Adrenal gland (tissue), 9 donors: ENCODE measurements at regions not wholly inside any gene's neighbourhood (a gene's known extent, or its start where the extent isn't known, plus 50 kb on each side); places are given as distances from the start of the nearest gene placed in this dataset.

ENCODE experiments used
- DNase-seq, 7 donors: peaks; one replicate each; pipeline ENCODE4 v3.0.0-alpha.2; 2019 to 2020
- H3K27ac ChIP-seq, 5 donors: fragments of 200-600 bp; sonication (generic) in 4 of 5; 1 replicate in 3 of 5; 2 replicates in 2 of 5; pipeline versions ENCODE4 v1.5.1 to v1.8.0; 2016 to 2020; ENCODE audit warnings: mild to moderate bottlenecking in 1 of 5
- H3K27me3 ChIP-seq: fragments of 200-600 bp; 2 replicates; pipeline ENCODE4 v1.8.0; 2021
- H3K36me3 ChIP-seq, 2 donors: fragments of 200-600 bp; replicated peaks in 1 of 2; 1 replicate in 1 of 2; 2 replicates in 1 of 2; pipeline versions ENCODE4 v1.5.1 to v1.8.0; 2018 to 2022
- H3K4me1 ChIP-seq, 2 donors: fragments of 200-600 bp; replicated peaks in 1 of 2; 1 replicate in 1 of 2; 2 replicates in 1 of 2; pipeline versions ENCODE4 v1.5.1 to v1.8.0; 2018 to 2021
- H3K4me3 ChIP-seq, 4 donors: fragments of 200-600 bp; sonication (generic) in 3 of 4; one replicate each; pipeline ENCODE4 v1.5.1; 2016 to 2018
- H3K9me3 ChIP-seq, 3 donors: fragments of 200-600 bp; sonication (generic) in 1 of 3; replicated peaks in 1 of 3; 1 replicate in 2 of 3; 2 replicates in 1 of 3; pipeline versions ENCODE4 v1.5.1 to v1.8.0; 2016 to 2021
- CTCF ChIP-seq, 6 experiments: fragments of 450-650 bp in 4 of 6; fragments of 200-600 bp in 2 of 6; sonication (generic) in 1 of 6; IDR thresholded peaks; 1 replicate in 5 of 6; 2 replicates in 1 of 6; pipeline versions ENCODE4 v1.5.1 to v1.8.0; 2016 to 2021; ENCODE audit warnings: antibody characterized with exemption in 6 of 6, mild to moderate bottlenecking in 2 of 6, moderate library complexity in 1 of 6
- POLR2A ChIP-seq, 2 donors: fragments of 450-650 bp; IDR thresholded peaks; one replicate each; pipeline ENCODE4 v1.6.1; 2017; ENCODE audit warnings: antibody characterized with exemption in 2 of 2, mild to moderate bottlenecking in 2 of 2, moderate library complexity in 1 of 2
- WGBS, 4 donors: extraction: QIAGEN DNeasy Blood & Tissue Kit in 2 of 4; methylation state at CpG; one replicate each; pipeline versions ENCODE4 v1.1.5 to v1.1.7; 2013 to 2017; 5-methylcytosine and 5-hydroxymethylcytosine counted together
- intact Hi-C, 2 donors: fragments of 100-400 bp; cut with DNase I; formaldehyde crosslinking; loops; one replicate each; pipeline versions ENCODE4 v1.14.1 to v1.15.0; 2022 to 2023
- donor health status: healthy with polysubstance abuse.
- donor health status: Bipolar disorder and iron deficiency.
- donor health status: DM: yes; HTN: yes; CAD: no.
- donor health status: DM: no; HTN: no; CAD: no.
- donor health status: DM: no; HTN: no; CAD: no.

- Histone ChIP-seq H3K36me3 (no peaks in the 10 kb centered on the region), H3K4me3 (no peak overlapping the region), H3K4me1 (no peaks in the 10 kb centered on the region), H3K27me3 (peaks cover 11% of the 10 kb centered on the region), H3K27ac (no peak overlapping the region), H3K9me3 (no peaks in the 10 kb centered on the region)
- no peak for DNase-seq
- intact Hi-C loops, result no loop called here
- no peak for TF ChIP-seq POLR2A (IDR thresholded peaks at IDR 0.05)
- 55 to 71% (median 61%) methylated on average over 2 of the region's 2 CpGs for WGBS, 4 donors
Measured at GRCh38 chr5:67506241-67506640, 309.6 kb upstream of the CD180 start.

GRCh38 chr5:67502951-67503350 lies 306.4 kb upstream of the CD180 start:
- TF ChIP-seq POLR2A (IDR thresholded peaks at IDR 0.05) (no peak), CTCF (IDR thresholded peaks at IDR 0.05) (no peak)
- Histone ChIP-seq H3K27me3 (peaks cover 8% of the 10 kb centered on the region), H3K4me1 (no peaks in the 10 kb centered on the region), H3K9me3 (no peaks in the 10 kb centered on the region), H3K36me3 (no peaks in the 10 kb centered on the region), H3K27ac (no peak overlapping the region), H3K4me3 (no peak overlapping the region)
- no peak for DNase-seq
- WGBS, 4 donors, result 69 to 87% (median 80%) methylated on average over 1 of the region's 1 CpG
- intact Hi-C loops, result no loop called here

- intact Hi-C loops, result no loop called here
- 85 to 93% (median 89%) methylated on average over 1 of the region's 1 CpG for WGBS, 4 donors
- Histone ChIP-seq H3K9me3 (no peaks in the 10 kb centered on the region), H3K27ac (no peak overlapping the region), H3K36me3 (no peaks in the 10 kb centered on the region), H3K4me1 (no peaks in the 10 kb centered on the region), H3K27me3 (no peaks in the 10 kb centered on the region), H3K4me3 (no peak overlapping the region)
- no peak for DNase-seq
- TF ChIP-seq POLR2A (IDR thresholded peaks at IDR 0.05), result no peak
- TF ChIP-seq CTCF (IDR thresholded peaks at IDR 0.05), result no peak
Measured at GRCh38 chr5:67496051-67496450, 299.5 kb upstream of the CD180 start.

- no peaks in the 10 kb centered on the region for H3K9me3 ChIP-seq
- H3K4me1 ChIP-seq, result no peaks in the 10 kb centered on the region
- intact Hi-C loops, result no loop called here
- no peak for TF ChIP-seq CTCF (IDR thresholded peaks at IDR 0.05)
- TF ChIP-seq POLR2A (IDR thresholded peaks at IDR 0.05), result no peak
- H3K27me3 ChIP-seq, result no peaks in the 10 kb centered on the region
- H3K4me3 ChIP-seq, result no peak overlapping the region
- H3K36me3 ChIP-seq, result no peaks in the 10 kb centered on the region
- no peak overlapping the region for H3K27ac ChIP-seq
- 52 to 75% (median 75%) methylated on average over 3 of the region's 3 CpGs for WGBS, 4 donors
- no peak for DNase-seq
Measured at GRCh38 chr5:67495072-67495471, 298.5 kb upstream of the CD180 start.

- 76 to 93% (median 80%) methylated on average over 13 to 14 of the region's 14 CpGs for whole genome bisulfite sequencing, 4 donors
- no peaks in the 10 kb centered on the region for H3K36me3 ChIP-seq
- DNase-seq, result no peak
- no peaks in the 10 kb centered on the region for H3K27me3 ChIP-seq
- no peak for TF ChIP-seq CTCF (IDR thresholded peaks at IDR 0.05)
- no peak for TF ChIP-seq POLR2A (IDR thresholded peaks at IDR 0.05)
- H3K4me1 ChIP-seq, result no peaks in the 10 kb centered on the region
- no peak overlapping the region for H3K4me3 ChIP-seq
- intact Hi-C loops, result no loop called here
- H3K27ac ChIP-seq, result no peak overlapping the region
- no peaks in the 10 kb centered on the region for H3K9me3 ChIP-seq
Measured at GRCh38 chr5:67494186-67494855, 297.7 kb upstream of the CD180 start.
